ENCODE measurements at regions not wholly inside any gene's neighbourhood (a gene's known extent, or its start where the extent isn't known, plus 50 kb on each side); places are given as distances from the start of the nearest gene placed in this dataset.
A peak's percentile ranks its signal among the peaks of the same experiment; 100 is the strongest.
"Not testable (repeated sequence)": the region's sequence is repeated elsewhere in the genome, so short reads cannot be mapped to it uniquely, and the experiment has no call there.

DNA sequence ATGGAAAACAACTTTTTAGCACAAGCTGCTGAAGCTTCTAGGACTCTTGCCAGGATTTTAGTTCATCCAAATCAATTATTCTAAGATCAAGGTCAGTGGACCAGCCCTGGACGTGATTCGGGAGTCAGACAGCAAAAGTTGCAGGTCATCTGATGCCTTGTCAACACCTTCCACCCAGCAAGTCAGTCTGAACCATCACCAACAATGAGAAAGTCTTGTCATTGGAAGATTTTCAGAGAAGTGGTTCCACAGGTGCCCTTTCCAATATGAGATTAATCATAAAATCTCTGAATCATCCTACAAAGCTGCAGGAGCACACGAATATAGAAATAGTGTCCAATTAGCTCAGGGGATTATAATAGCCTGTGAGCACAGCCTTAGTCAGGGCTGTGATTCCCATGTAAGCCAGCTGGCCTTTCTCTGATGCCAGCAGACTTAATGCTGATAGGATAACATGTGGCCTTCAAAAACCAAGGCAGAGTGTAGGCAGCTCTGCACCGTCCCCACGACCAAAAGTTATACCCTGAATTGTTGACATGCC is 445.0 kb upstream of the TRPC7 start:
- no peak for DNase-seq

DNA sequence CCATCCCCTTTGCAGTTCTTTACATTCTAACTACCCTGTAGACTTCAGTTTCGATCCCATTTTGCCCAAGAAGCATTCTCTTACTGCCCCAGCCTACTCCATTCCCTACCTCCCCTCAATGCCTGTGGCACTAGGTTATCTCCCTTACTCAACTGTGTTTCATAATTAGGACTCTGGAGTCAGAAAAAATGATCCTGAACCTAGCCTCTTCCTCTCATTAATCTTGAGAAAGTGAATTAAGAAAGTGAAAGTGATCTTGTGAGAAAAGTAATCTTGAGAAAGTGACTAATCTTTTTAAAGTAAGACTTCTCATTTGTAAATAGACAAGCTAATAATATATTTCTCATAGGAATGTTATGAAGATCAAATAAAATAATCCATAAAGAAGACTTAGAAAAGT is 444.0 kb upstream of the TRPC7 start:
- DNase-seq = no peak

DNA sequence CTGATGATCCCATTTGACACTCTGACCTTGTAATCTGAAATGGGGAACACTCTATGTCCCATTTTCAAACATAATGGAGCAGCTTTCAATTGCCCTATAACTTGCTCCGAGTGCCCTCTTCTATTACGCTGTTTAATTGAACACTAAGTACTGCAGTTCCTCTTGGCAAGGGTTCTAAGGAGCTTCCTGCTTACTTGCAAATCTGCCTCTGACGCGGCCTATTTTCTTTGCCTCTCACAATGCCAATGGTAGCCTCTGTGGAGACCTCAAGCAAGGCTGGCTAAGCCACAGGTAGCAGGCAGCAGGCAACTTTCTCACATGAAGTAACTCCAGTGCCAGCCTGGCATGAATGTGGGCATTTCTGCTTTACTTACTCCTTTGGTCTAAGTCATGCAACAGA is 443.4 kb upstream of the TRPC7 start:
- no peak for DNase-seq

DNA sequence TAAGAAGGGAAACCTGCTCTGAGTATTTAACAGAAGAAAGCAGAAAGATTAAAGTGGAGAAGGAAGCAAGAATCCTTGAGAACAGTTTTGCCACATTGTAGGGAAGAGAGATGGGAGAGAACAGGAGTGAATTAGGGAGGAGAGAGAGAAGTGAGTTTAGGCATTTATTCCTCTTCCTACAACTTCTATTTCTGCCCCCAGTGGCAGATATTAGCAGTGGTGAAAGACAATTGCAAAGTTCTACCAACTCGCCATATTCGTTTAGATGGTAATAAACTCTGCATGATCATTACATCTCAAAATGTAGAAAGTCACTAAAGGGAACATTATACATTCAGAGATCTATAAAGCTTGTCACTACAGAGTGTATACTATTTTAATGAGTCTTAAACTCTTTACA is 440.1 kb upstream of the TRPC7 start:
- DNase-seq = no peak

DNA sequence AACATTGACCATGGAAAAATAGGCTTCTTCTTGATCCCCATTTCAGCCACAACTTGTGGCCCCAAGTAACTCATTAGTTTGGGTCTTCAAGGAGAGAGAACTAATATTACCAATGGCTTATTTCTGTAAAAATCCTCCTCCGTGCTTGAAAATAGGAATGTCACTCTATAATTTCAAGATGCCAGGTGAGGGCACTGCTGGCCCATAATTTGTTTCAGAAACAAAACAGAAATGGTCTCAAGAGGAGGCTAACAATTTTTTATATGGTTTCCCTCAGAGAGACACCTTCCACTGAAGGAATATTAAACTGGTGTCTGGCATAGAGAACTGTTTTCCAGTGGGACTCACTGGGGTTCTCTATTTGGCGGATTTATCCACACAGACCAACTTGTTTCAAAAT is 437.0 kb upstream of the TRPC7 start:
- no peak for DNase-seq

DNA sequence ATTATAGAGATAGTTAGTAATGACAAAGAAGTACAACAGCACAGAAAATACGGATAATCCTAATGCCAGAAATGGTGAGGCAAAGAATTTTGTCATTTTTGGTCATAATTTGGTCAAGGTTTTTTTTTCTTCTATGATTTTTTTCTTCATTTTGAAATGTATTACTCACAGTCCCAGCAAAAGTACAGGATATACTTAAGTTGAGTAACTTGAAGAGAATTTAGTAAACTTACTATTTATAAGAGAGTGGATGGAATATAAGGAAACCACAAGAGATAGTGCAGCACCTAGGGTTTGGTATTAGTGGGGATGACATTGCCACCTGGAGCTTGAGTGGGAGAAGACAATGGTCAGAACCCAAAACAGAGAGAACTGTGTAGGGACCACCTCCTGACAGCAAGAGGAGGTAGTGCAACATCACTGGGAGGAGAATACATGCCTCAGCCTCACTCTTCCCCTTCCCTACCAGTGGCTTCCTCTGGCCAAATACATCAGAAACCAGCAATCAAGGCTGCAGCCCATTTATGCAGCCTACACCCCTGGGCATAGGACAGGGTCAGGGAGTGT is 434.5 kb upstream of the TRPC7 start:
- no peak for DNase-seq

DNA sequence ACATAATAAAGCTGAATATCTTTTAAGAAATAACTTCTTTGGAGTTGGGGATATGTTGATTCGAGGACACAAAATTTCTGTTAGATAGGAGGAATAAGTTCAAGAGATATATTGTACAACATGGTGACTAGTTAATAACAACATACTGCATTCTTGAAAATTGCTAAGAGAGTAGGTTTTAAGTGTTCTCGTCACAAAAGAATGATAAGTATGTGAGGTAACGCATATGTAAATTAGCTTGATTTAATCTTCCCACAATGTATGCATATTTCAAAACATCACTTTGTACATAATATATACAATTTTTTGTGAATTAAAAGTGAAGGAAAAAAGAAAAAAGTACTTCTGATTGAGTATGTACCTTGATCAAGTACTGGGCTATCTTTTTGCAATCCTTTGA is 428.0 kb upstream of the TRPC7 start:
- no peak for DNase-seq

DNA sequence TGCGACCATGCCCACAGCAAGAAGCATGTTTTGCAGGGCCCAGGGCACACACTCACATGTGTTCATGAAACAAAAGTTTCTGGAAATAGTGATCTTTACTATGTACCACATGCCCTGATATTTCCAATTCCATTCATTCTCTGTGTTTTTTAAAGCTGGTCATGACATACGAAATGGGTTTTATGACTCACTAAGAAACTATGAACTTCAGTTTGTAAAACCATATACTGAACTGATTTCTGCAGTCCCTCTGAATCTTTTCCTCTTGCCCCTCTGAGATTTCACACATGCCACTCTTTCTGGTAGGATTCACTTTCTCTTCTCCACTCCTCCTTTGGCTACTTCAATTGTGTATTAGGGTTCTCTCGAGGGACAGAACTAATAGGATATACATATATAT is 416.1 kb upstream of the TRPC7 start:
- DNase-seq = no peak

DNA sequence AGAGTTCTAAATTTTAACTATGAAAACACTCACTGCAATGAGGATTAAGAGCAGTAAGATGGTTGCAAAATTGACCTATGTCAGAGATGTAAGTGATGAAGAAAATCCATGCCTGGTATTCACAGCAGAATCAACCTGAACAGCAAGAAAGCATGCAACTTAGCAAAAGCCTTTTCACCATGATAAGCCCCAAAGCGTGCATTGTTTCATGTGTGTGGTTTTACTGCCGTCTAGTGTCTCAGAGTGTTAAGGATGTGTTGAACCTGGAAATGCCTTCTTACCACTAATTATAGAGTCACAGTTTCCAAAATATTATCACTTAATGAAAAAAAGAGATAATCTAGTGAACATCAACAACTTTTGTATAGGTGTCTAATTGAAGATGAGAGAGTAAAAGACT is 415.2 kb upstream of the TRPC7 start:
- no peak for DNase-seq

DNA sequence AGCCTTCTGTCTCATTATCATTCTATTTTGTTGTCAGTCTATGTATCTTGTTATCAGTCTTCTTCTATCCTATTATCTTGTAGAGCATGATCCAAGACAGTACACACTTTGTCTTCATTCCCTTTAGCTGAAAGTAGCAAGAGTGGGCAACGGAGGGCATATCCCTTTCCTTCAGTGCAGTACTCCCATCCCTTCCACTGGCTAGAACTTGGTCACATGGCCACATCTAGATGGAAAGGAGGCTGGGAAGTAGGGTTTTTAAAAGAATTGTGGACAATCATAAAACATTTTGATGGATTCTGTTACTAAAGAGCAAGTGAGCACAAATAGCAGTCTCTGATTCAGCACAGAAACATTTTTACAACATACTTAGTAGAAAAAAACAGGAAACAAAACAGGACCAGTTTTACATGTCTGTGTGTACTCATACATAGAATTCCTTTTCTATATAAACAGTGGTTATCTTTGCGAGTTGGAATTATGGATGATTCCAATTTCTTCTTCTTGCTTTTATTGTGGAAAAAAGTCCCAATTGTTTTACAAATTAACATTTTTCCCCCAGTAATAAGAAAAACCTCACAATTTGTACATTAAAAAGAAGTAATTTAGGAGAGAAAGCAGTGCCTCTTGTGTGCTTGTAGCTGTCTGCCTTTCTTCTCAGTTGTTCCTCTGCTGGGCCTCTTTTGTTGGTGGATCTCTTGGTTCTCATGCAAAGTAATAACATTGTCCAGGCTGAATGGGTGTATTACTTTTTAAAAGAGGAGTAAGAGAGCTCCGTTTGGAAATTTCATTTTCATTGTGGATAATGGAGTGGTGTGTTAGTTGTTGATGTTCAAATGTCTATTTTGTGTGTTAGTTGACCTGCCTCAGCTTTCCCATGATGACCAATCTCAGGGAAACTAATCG is 410.9 kb upstream of the TRPC7 start:
- no peak for DNase-seq

DNA sequence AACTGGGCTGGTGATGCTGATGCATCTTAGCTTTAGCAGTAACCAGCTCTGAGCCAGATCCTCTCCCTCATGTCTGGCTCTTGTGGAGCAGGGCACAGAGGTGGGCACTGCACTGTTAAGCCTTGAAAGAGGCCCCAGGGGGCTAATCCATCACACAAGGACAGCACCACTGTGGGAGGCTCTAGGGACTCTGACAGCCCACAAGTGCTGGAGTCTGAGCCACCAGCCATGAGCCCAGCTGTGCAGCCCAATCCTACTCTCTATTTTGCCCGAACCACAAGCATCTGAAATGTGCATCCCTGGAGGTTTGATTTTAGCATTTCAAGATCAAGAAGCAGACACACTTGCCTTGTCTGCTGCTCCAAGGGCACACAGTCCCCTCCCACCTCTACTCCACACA is 407.1 kb upstream of the TRPC7 start:
- no peak for DNase-seq

DNA sequence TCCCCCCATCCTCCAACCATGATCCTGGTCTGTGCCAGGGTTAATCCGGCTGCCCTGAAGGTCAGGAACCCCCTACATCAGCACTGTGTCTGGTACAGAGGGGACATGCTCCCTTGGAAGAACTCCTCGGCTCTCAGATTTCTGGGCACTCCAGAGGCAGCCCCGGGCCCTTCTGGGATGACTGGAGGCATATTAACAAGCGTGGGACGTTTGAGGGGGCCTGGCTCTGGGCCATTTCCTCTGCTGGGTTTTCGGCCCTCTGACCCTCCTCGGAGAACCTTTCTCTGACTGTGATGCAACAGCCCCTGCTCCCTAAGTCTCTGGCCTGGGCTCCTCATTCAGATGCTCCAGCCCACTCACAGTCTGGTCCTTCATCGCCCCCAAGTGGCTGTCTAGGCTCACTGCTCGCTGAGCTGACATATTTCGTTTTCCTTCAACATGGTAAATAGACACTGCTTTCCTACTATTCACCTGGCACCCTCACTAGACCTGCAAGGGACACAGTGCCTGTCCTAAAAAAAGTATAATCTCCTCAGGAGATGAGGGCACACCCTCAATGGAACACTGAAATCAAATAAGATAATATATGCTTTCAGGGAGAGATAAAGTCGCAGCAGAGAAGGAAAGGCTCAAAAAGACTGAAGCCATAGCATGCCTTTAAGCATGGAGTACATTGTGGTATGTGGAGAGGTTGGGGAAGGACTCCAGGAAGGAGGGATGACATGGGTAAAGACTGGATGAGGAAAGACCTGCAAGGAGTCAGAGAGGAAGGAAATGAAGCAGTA is 404.7 kb upstream of the TRPC7 start:
- DNase-seq = peak; percentile 5

DNA sequence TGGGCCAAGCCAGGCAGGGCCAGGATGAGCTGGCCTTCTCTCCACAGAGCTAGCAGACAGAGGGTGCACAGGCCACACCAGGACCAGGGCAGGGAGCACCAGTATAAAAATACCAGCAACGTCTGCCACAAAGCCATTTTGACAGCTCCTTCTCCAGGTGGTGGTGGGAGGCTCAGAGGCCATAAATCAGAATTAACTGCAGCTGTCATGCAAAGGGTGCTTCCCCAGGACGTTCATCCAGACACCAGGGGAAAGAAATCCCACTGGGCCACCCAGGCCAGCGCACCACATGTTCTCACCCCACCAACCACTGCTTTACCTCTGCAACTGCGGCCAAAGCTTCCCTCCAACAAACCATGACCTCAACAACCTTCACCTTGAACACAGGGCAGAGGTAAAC is 403.7 kb upstream of the TRPC7 start:
- DNase-seq = no peak

DNA sequence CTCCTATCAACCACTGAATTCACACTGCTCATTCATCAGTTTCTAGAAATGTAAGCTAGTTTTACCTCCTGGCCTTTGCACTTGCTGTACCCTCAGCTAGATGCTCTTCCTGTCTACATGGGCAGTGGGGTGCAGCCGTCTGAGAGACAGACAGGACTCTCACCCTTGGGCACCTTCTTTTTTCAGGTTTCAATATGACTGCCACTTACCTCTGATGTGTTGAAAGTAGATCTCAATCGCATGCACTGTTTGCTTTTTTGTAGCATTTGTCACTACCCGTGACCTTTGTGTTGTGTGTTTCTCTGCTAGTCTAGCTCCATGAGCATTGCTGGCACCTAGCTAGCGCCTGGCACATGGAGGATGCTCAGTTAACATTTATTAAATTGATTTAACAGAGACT is 403.1 kb upstream of the TRPC7 start:
- DNase-seq = no peak

DNA sequence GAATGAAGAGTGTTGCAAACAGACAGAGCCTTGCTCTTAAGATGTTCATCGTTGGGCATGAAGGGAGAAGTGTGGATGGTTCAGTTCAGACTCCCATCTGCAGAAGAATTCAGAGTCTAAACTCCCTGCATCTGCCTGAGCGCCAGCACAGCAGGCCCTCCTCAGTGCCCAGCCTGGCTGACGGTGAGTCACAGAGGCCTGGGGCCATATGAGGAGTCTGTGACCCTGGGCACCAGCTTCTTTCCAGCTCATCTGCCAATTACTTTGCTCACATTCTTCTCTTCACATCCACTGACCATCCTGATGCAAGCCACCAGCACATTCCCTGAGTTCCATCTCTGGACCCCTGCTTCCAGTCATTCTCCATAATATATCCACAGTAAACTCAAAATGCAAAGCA is 401.1 kb upstream of the TRPC7 start:
- DNase-seq = no peak

DNA sequence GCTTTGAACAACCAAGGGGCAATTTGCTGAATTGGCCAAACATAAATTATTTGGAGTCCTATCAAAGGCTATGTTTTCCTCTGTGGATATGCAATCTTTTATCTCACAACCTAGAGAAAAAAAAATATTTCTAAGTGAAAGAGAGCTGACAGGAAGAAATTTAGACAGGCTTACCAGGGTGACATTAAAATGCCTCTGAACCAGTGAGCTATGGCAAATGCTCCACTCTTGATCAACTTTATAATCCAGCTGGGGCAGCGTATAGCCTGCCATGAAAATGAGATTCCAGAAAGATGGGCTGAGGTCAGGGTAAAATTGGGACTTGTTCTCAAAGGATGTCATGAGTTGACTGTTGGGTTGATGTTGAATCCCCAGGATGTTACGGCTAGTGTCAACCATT is 399.3 kb upstream of the TRPC7 start:
- no peak for DNase-seq

DNA sequence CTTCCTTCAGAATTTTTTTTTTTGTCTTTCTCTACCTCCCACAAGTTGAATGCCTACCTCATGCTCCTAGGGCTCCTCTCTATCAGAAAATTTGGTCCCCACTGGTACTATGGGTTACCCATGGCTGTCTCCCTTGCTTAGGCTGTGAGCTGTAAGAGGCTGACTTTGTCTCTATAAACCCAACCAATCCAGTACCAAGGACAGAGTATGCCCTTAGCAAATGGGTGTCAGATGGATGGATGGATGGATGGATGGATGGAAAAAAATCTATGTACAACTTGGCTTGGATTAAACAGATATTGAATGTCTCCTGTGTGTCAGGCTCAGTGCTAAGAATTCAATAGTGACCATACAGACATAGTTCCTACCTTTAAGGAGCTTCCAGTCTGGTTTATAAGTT is 398.2 kb upstream of the TRPC7 start:
- DNase-seq = no peak

DNA sequence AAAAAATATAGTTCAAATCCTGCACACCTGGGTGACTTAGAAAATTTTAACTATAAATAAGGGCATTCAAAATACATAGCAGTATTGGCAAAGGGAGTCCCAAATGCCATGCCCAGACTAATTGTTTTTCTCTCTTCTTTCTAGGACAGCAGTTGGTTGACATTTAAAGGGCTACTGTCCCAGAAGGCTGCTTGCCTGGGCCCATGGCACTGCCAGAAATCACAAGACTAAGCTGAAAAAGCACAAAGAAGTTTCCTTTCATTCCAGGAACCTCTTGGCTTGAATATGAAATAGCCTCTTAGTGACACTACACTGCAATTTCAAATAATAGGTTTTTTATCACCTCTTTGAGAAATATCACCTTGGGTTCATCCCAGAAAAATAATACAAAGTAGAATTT is 388.9 kb upstream of the TRPC7 start:
- no peak for DNase-seq

DNA sequence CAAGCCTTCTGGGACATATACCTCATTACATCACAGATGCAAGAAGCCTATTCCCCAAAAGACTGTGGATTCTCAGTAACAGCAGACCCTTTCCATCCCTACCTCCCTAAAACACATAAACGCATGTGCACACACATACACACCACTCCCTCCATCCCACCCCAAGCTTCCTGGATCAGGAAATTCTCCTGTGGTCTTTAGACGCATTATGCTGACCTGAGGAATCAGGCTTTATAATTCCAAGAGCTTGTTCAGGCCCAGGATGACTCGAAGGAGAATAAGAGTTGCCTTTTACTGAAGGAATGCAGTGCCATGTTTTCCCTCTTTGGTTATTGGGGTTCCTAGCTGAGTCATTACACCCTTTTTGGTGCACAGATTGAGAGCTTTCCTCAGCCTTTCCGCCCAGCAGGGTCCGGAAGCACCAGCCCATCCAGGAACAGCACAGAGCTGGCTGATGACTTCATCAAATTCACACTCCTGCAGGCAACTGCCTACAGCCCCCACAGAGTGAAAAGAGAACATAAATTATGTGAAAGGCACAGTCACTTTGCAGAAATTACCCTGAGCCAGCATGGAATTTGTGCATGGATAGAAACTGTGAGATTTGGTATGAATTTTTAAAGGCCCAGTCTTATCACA is 385.0 kb upstream of the TRPC7 start:
- DNase-seq = no peak

DNA sequence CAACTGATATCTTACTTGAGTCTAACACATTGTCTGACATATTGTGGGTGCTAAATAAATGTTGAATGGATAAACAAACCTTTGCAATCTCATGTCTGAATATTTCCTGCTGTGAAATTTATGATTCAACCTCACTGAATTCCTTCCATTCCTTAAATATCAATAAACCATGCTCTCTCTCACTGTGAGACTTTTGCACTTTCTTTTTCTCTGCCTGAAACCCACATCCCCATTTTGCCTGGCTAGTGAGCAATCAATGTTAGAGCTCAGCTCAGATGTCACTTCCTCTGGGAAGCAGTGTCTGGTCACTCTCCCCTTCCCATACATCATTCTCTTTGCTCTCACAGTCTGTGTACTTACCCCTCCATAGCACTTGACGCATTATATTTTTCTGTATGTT is 383.7 kb upstream of the TRPC7 start:
- no peak for DNase-seq

DNA sequence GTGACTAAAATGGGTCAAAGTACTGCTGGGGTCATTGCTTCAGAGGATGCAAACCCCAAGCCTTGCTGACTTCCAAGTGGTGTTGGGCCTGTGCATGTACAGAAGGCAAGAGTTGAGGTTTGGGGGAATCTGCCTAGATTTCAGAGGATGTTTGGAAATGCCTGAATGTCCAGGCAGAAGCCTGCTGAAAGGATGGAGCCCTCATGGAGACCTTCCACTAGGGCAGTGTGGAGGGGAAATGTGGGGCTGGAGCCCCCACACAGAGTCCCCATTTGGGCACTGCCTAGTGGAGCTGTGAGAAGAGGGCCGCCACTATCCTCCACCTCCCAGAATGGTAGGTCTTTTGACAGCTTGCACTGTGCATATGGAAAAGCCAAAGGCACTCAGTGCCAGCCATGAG is 377.7 kb upstream of the TRPC7 start:
- no peak for DNase-seq

DNA sequence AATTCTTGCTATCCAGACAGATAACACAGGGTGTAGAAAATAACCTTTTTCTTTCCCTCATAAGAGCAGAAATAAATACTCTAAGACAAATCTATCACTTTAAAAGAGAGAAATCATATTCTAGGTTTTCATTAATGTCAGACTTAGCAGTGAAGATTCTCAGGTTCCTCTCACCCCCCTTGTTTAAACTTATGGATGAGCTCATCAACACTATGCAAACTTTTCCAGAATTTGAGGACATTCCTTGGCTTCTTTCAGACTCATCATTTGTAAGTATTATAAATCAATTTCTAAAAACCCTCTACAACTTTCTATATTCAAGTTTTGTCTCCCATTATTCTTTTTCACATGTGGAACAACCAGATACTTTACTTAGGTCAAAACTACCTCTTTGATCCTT is 374.9 kb upstream of the TRPC7 start:
- no peak for DNase-seq

DNA sequence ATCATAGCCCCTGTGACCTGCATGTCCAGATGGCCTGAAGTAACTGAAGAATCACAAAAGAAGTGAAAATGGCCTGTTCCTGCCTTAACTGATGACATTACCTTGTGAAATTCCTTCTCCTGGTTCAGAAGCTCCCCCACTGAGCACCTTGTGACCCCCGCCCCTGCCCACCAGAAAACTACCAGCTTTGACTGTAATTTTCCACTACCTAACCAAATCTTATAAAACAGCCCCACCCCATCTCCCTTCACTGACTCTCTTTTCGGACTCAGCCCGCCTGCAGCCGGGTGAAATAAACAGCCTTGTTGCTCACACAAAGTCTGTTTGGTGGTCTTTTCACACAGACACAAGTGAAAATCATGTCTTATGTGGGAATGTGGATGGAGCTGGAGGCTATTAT is 373.9 kb upstream of the TRPC7 start:
- not testable (repeated sequence) for DNase-seq
